Neural crest cell (in vitro differentiated cells): ENCODE measurements at regions not wholly inside any gene's neighbourhood (a gene's known extent, or its start where the extent isn't known, plus 50 kb on each side); places are given as distances from the start of the nearest gene placed in this dataset.

Source experiments
- DNase-seq: peaks from one replicate; pipeline ENCODE4 v3.0.0; 2021; ENCODE audit warnings: low read depth, mixed read lengths, low spot score
- H3K27ac Mint-ChIP-seq: one replicate; pipeline ENCODE4 v1.8.0; 2021; ENCODE audit warnings: mild to moderate bottlenecking, mixed read lengths; ENCODE audit not compliant: unreplicated experiment
- H3K27me3 Mint-ChIP-seq: 2 replicates; pipeline ENCODE4 v1.8.0; 2021; ENCODE audit warnings: low read depth, mild to moderate bottlenecking, mixed read lengths
- H3K36me3 Mint-ChIP-seq: 2 replicates; pipeline ENCODE4 v1.8.0; 2021; ENCODE audit warnings: low read depth, mild to moderate bottlenecking, mixed read lengths
- H3K4me1 Mint-ChIP-seq: 2 replicates; pipeline ENCODE4 v1.8.0; 2021; ENCODE audit warnings: mixed read lengths
- H3K4me3 Mint-ChIP-seq: one replicate; pipeline ENCODE4 v1.8.0; 2021; ENCODE audit warnings: mild to moderate bottlenecking, mixed read lengths
- H3K9me3 Mint-ChIP-seq: 2 replicates; pipeline ENCODE4 v1.8.0; 2021; ENCODE audit warnings: mixed read lengths
- CTCF ChIP-seq: fragments of 200-600 bp; sonication (generic); conservative IDR thresholded peaks from 2 replicates; pipeline ENCODE4 v1.5.0; 2021; ENCODE audit warnings: antibody characterized with exemption, mild to moderate bottlenecking

GRCh38 chr10:64060389-64060788, 539.2 kb downstream of the REEP3 start:
- H3K4me1 Mint-ChIP-seq = no peaks in the 10 kb centered on the region
- no peak overlapping the region for H3K4me3 Mint-ChIP-seq
- H3K27ac Mint-ChIP-seq = no peak overlapping the region
- H3K9me3 Mint-ChIP-seq = no peaks in the 10 kb centered on the region
- no peaks in the 10 kb centered on the region for H3K27me3 Mint-ChIP-seq
- DNase-seq = no peak
- no peak for TF ChIP-seq CTCF
- no peaks in the 10 kb centered on the region for H3K36me3 Mint-ChIP-seq

- H3K36me3 Mint-ChIP-seq = no peaks in the 10 kb centered on the region
- no peak overlapping the region for H3K27ac Mint-ChIP-seq
- no peak for DNase-seq
- H3K4me1 Mint-ChIP-seq = peaks cover 6% of the 10 kb centered on the region
- H3K27me3 Mint-ChIP-seq = no peaks in the 10 kb centered on the region
- TF ChIP-seq CTCF = no peak
- H3K9me3 Mint-ChIP-seq = no peaks in the 10 kb centered on the region
- no peak overlapping the region for H3K4me3 Mint-ChIP-seq
These were observed 541.6 kb downstream of the REEP3 start for GRCh38 chr10:64062793-64063192.

GRCh38 chr10:64067009-64067606, 545.9 kb downstream of the REEP3 start:
- DNase-seq = no peak
- Mint-ChIP-seq H3K4me3 (no peak overlapping the region), H3K4me1 (peaks cover 7% of the 10 kb centered on the region), H3K27me3 (no peaks in the 10 kb centered on the region), H3K27ac (no peak overlapping the region), H3K9me3 (no peaks in the 10 kb centered on the region), H3K36me3 (no peaks in the 10 kb centered on the region)
- TF ChIP-seq CTCF = no peak

- Mint-ChIP-seq H3K27ac (no peak overlapping the region), H3K9me3 (no peaks in the 10 kb centered on the region), H3K4me3 (no peak overlapping the region), H3K36me3 (no peaks in the 10 kb centered on the region), H3K27me3 (no peaks in the 10 kb centered on the region), H3K4me1 (peaks cover 7% of the 10 kb centered on the region)
- no peak for TF ChIP-seq CTCF
- no peak for DNase-seq
These were observed 546.7 kb downstream of the REEP3 start for GRCh38 chr10:64067859-64068258.

- Mint-ChIP-seq H3K4me1 (peaks cover 7% of the 10 kb centered on the region), H3K9me3 (no peaks in the 10 kb centered on the region), H3K4me3 (no peak overlapping the region), H3K27ac (no peak overlapping the region), H3K36me3 (no peaks in the 10 kb centered on the region), H3K27me3 (no peaks in the 10 kb centered on the region)
- TF ChIP-seq CTCF = no peak
- DNase-seq = no peak
These were observed 549.0 kb downstream of the REEP3 start for GRCh38 chr10:64070241-64070640.
